ENCODE measurements at regions not wholly inside any gene's neighbourhood (a gene's known extent, or its start where the extent isn't known, plus 50 kb on each side); places are given as distances from the start of the nearest gene placed in this dataset.

- no peak overlapping the region for H3K4me3 ChIP-seq (ENCODE audit: low read length in 2 of 2)
- no peak overlapping the region for H3K27ac ChIP-seq (ENCODE audit: low read depth in 2 of 2, low read length in 2 of 2)
- H3K36me3 ChIP-seq (ENCODE audit: control insufficient read depth in 2 of 2, insufficient read depth in 2 of 2, low read length in 2 of 2): no peaks in the 10 kb centered on the region
- no peak overlapping the region for H3K9ac ChIP-seq (ENCODE audit: low read depth in 1 of 2, low read length in 2 of 2)
- no peaks in the 10 kb centered on the region for H3K27me3 ChIP-seq (ENCODE audit: control insufficient read depth in 2 of 2, insufficient read depth in 2 of 2, low read length in 2 of 2)
- H3K4me1 ChIP-seq (ENCODE audit: control insufficient read depth in 2 of 2, insufficient read depth in 2 of 2, low read length in 2 of 2): no peaks in the 10 kb centered on the region
- H3K9me3 ChIP-seq (ENCODE audit: control insufficient read depth in 2 of 2, low read length in 2 of 2): no peaks in the 10 kb centered on the region
Observed at GRCh38 chr7:42611289-42611928, 300.5 kb downstream of the C7orf25 start.

- Histone ChIP-seq H3K9me3 (ENCODE audit: control insufficient read depth in 2 of 2, low read length in 2 of 2) (no peaks in the 10 kb centered on the region), H3K36me3 (ENCODE audit: control insufficient read depth in 2 of 2, insufficient read depth in 2 of 2, low read length in 2 of 2) (no peaks in the 10 kb centered on the region), H3K9ac (ENCODE audit: low read depth in 1 of 2, low read length in 2 of 2) (no peak overlapping the region), H3K4me3 (ENCODE audit: low read length in 2 of 2) (no peak overlapping the region), H3K27ac (ENCODE audit: low read depth in 2 of 2, low read length in 2 of 2) (no peak overlapping the region), H3K27me3 (ENCODE audit: control insufficient read depth in 2 of 2, insufficient read depth in 2 of 2, low read length in 2 of 2) (no peaks in the 10 kb centered on the region), H3K4me1 (ENCODE audit: control insufficient read depth in 2 of 2, insufficient read depth in 2 of 2, low read length in 2 of 2) (no peaks in the 10 kb centered on the region)
Observed at GRCh38 chr7:42606193-42606905, 305.5 kb downstream of the C7orf25 start.

GRCh38 chr7:42605406-42606192 lies 306.3 kb downstream of the C7orf25 start:
- Histone ChIP-seq H3K27ac (ENCODE audit: low read depth in 2 of 2, low read length in 2 of 2) (no peak overlapping the region), H3K27me3 (ENCODE audit: control insufficient read depth in 2 of 2, insufficient read depth in 2 of 2, low read length in 2 of 2) (no peaks in the 10 kb centered on the region), H3K4me1 (ENCODE audit: control insufficient read depth in 2 of 2, insufficient read depth in 2 of 2, low read length in 2 of 2) (no peaks in the 10 kb centered on the region), H3K36me3 (ENCODE audit: control insufficient read depth in 2 of 2, insufficient read depth in 2 of 2, low read length in 2 of 2) (no peaks in the 10 kb centered on the region), H3K9ac (ENCODE audit: low read depth in 1 of 2, low read length in 2 of 2) (no peak overlapping the region), H3K9me3 (ENCODE audit: control insufficient read depth in 2 of 2, low read length in 2 of 2) (no peaks in the 10 kb centered on the region), H3K4me3 (ENCODE audit: low read length in 2 of 2) (no peak overlapping the region)

GRCh38 chr7:42603496-42603895 lies 308.4 kb downstream of the C7orf25 start:
- Histone ChIP-seq H3K4me1 (ENCODE audit: control insufficient read depth in 2 of 2, insufficient read depth in 2 of 2, low read length in 2 of 2) (no peaks in the 10 kb centered on the region), H3K27ac (ENCODE audit: low read depth in 2 of 2, low read length in 2 of 2) (no peak overlapping the region), H3K4me3 (ENCODE audit: low read length in 2 of 2) (no peak overlapping the region), H3K9me3 (ENCODE audit: control insufficient read depth in 2 of 2, low read length in 2 of 2) (no peaks in the 10 kb centered on the region), H3K36me3 (ENCODE audit: control insufficient read depth in 2 of 2, insufficient read depth in 2 of 2, low read length in 2 of 2) (no peaks in the 10 kb centered on the region), H3K9ac (ENCODE audit: low read depth in 1 of 2, low read length in 2 of 2) (no peak overlapping the region), H3K27me3 (ENCODE audit: control insufficient read depth in 2 of 2, insufficient read depth in 2 of 2, low read length in 2 of 2) (no peaks in the 10 kb centered on the region)

GRCh38 chr7:42597300-42597699 lies 314.6 kb downstream of the C7orf25 start:
- Histone ChIP-seq H3K27ac (ENCODE audit: low read depth in 2 of 2, low read length in 2 of 2) (no peak overlapping the region), H3K9me3 (ENCODE audit: control insufficient read depth in 2 of 2, low read length in 2 of 2) (no peaks in the 10 kb centered on the region), H3K27me3 (ENCODE audit: control insufficient read depth in 2 of 2, insufficient read depth in 2 of 2, low read length in 2 of 2) (no peaks in the 10 kb centered on the region), H3K4me3 (ENCODE audit: low read length in 2 of 2) (no peak overlapping the region), H3K4me1 (ENCODE audit: control insufficient read depth in 2 of 2, insufficient read depth in 2 of 2, low read length in 2 of 2) (no peaks in the 10 kb centered on the region), H3K9ac (ENCODE audit: low read depth in 1 of 2, low read length in 2 of 2) (no peak overlapping the region), H3K36me3 (ENCODE audit: control insufficient read depth in 2 of 2, insufficient read depth in 2 of 2, low read length in 2 of 2) (no peaks in the 10 kb centered on the region)

- Histone ChIP-seq H3K9ac (ENCODE audit: low read depth in 1 of 2, low read length in 2 of 2) (no peak overlapping the region), H3K4me1 (ENCODE audit: control insufficient read depth in 2 of 2, insufficient read depth in 2 of 2, low read length in 2 of 2) (no peaks in the 10 kb centered on the region)
Observed at GRCh38 chr7:42596737-42597136, 315.1 kb downstream of the C7orf25 start.

GRCh38 chr7:42593860-42594259 lies 318.0 kb downstream of the C7orf25 start:
- Histone ChIP-seq H3K27me3 (ENCODE audit: control insufficient read depth in 2 of 2, insufficient read depth in 2 of 2, low read length in 2 of 2) (no peaks in the 10 kb centered on the region), H3K4me3 (ENCODE audit: low read length in 2 of 2) (no peak overlapping the region), H3K9ac (ENCODE audit: low read depth in 1 of 2, low read length in 2 of 2) (no peak overlapping the region), H3K9me3 (ENCODE audit: control insufficient read depth in 2 of 2, low read length in 2 of 2) (no peaks in the 10 kb centered on the region), H3K27ac (ENCODE audit: low read depth in 2 of 2, low read length in 2 of 2) (no peak overlapping the region), H3K36me3 (ENCODE audit: control insufficient read depth in 2 of 2, insufficient read depth in 2 of 2, low read length in 2 of 2) (no peaks in the 10 kb centered on the region), H3K4me1 (ENCODE audit: control insufficient read depth in 2 of 2, insufficient read depth in 2 of 2, low read length in 2 of 2) (no peaks in the 10 kb centered on the region)

More at GRCh38 chr7:42596737-42597136, 315.1 kb downstream of the C7orf25 start:
- H3K4me3 ChIP-seq (ENCODE audit: low read length in 2 of 2): no peak overlapping the region
- no peaks in the 10 kb centered on the region for H3K36me3 ChIP-seq (ENCODE audit: control insufficient read depth in 2 of 2, insufficient read depth in 2 of 2, low read length in 2 of 2)
- H3K27ac ChIP-seq (ENCODE audit: low read depth in 2 of 2, low read length in 2 of 2): no peak overlapping the region
- H3K27me3 ChIP-seq (ENCODE audit: control insufficient read depth in 2 of 2, insufficient read depth in 2 of 2, low read length in 2 of 2): no peaks in the 10 kb centered on the region
- H3K9me3 ChIP-seq (ENCODE audit: control insufficient read depth in 2 of 2, low read length in 2 of 2): no peaks in the 10 kb centered on the region

- Histone ChIP-seq H3K4me1 (ENCODE audit: control insufficient read depth in 2 of 2, insufficient read depth in 2 of 2, low read length in 2 of 2) (no peaks in the 10 kb centered on the region), H3K27ac (ENCODE audit: low read depth in 2 of 2, low read length in 2 of 2) (no peak overlapping the region), H3K36me3 (ENCODE audit: control insufficient read depth in 2 of 2, insufficient read depth in 2 of 2, low read length in 2 of 2) (no peaks in the 10 kb centered on the region), H3K4me3 (ENCODE audit: low read length in 2 of 2) (no peak overlapping the region), H3K27me3 (ENCODE audit: control insufficient read depth in 2 of 2, insufficient read depth in 2 of 2, low read length in 2 of 2) (no peaks in the 10 kb centered on the region), H3K9ac (ENCODE audit: low read depth in 1 of 2, low read length in 2 of 2) (no peak overlapping the region), H3K9me3 (ENCODE audit: control insufficient read depth in 2 of 2, low read length in 2 of 2) (no peaks in the 10 kb centered on the region)
Observed at GRCh38 chr7:42590771-42591310, 321.0 kb downstream of the C7orf25 start.

- Histone ChIP-seq H3K4me1 (ENCODE audit: control insufficient read depth in 2 of 2, insufficient read depth in 2 of 2, low read length in 2 of 2) (no peaks in the 10 kb centered on the region), H3K9me3 (ENCODE audit: control insufficient read depth in 2 of 2, low read length in 2 of 2) (no peaks in the 10 kb centered on the region), H3K4me3 (ENCODE audit: low read length in 2 of 2) (no peak overlapping the region), H3K27ac (ENCODE audit: low read depth in 2 of 2, low read length in 2 of 2) (no peak overlapping the region), H3K36me3 (ENCODE audit: control insufficient read depth in 2 of 2, insufficient read depth in 2 of 2, low read length in 2 of 2) (no peaks in the 10 kb centered on the region), H3K9ac (ENCODE audit: low read depth in 1 of 2, low read length in 2 of 2) (no peak overlapping the region), H3K27me3 (ENCODE audit: control insufficient read depth in 2 of 2, insufficient read depth in 2 of 2, low read length in 2 of 2) (no peaks in the 10 kb centered on the region)
Observed at GRCh38 chr7:42588876-42589275, 323.0 kb downstream of the C7orf25 start.

- Histone ChIP-seq H3K36me3 (ENCODE audit: control insufficient read depth in 2 of 2, insufficient read depth in 2 of 2, low read length in 2 of 2) (no peaks in the 10 kb centered on the region), H3K9me3 (ENCODE audit: control insufficient read depth in 2 of 2, low read length in 2 of 2) (no peaks in the 10 kb centered on the region), H3K9ac (ENCODE audit: low read depth in 1 of 2, low read length in 2 of 2) (no peak overlapping the region), H3K27ac (ENCODE audit: low read depth in 2 of 2, low read length in 2 of 2) (no peak overlapping the region), H3K4me1 (ENCODE audit: control insufficient read depth in 2 of 2, insufficient read depth in 2 of 2, low read length in 2 of 2) (no peaks in the 10 kb centered on the region), H3K4me3 (ENCODE audit: low read length in 2 of 2) (no peak overlapping the region), H3K27me3 (ENCODE audit: control insufficient read depth in 2 of 2, insufficient read depth in 2 of 2, low read length in 2 of 2) (no peaks in the 10 kb centered on the region)
Observed at GRCh38 chr7:42587806-42588205, 324.1 kb downstream of the C7orf25 start.
